Peyer's patch (tissue), 4 donors: ENCODE measurements at regions not wholly inside any gene's neighbourhood (a gene's known extent, or its start where the extent isn't known, plus 50 kb on each side); places are given as distances from the start of the nearest gene placed in this dataset.
"Not testable (repeated sequence)": the region's sequence is repeated elsewhere in the genome, so short reads cannot be mapped to it uniquely, and the experiment has no call there.

ENCODE experiments used
- POLR2A ChIP-seq, 2 donors: fragments of 450-650 bp; IDR thresholded peaks; one replicate each; pipeline ENCODE4 v1.5.1; 2017; ENCODE audit warnings: antibody characterized with exemption in 2 of 2, mild to moderate bottlenecking in 2 of 2, moderate library complexity in 2 of 2
- TF ChIP-seq, protein P1 (sequence below), 6 experiments: fragments of 450-650 bp in 4 of 6; fragments of 200-600 bp in 2 of 6; sonication (generic) in 1 of 6; IDR thresholded peaks; one replicate each; pipeline ENCODE4 v1.5.1; 2017 to 2019; ENCODE audit warnings: antibody characterized with exemption in 6 of 6, mild to moderate bottlenecking in 3 of 6, moderate library complexity in 1 of 6

DNA sequence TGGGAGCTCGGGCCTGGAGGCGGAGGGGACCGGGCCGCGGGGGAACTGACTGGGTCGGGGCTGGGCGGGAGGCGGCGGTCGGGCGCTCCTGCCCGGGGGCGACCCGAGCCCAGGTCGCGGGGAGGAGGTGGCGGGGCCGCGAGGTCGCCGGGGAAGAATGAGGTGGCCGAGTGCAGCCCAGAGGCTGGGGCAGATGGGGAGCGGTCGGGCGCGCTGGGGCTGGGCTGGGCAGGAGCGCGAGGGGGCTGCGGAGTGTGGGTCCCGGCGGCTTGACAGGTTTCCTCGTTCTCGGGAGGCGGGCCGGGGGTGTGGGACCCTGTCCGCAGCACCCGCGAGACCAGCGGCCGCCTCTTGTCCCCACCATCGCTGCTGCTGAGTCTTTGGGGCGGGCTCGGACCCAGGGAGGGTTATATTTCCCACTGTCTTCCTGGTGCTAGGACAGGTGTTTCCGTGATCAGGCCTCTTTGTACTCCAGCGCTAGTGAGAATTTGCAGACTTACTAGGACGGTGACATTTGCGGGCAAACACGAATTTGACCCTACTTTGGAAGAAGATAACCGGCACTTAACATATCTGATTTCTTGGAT, 208.4 kb upstream of the ZNF722 start:
- TF ChIP-seq, protein P1, sequence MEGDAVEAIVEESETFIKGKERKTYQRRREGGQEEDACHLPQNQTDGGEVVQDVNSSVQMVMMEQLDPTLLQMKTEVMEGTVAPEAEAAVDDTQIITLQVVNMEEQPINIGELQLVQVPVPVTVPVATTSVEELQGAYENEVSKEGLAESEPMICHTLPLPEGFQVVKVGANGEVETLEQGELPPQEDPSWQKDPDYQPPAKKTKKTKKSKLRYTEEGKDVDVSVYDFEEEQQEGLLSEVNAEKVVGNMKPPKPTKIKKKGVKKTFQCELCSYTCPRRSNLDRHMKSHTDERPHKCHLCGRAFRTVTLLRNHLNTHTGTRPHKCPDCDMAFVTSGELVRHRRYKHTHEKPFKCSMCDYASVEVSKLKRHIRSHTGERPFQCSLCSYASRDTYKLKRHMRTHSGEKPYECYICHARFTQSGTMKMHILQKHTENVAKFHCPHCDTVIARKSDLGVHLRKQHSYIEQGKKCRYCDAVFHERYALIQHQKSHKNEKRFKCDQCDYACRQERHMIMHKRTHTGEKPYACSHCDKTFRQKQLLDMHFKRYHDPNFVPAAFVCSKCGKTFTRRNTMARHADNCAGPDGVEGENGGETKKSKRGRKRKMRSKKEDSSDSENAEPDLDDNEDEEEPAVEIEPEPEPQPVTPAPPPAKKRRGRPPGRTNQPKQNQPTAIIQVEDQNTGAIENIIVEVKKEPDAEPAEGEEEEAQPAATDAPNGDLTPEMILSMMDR (IDR thresholded peaks at IDR 0.05), result not testable (repeated sequence)
- TF ChIP-seq POLR2A (IDR thresholded peaks at IDR 0.05), result not testable (repeated sequence)
